DND-41 (cell line): ENCODE measurements at regions not wholly inside any gene's neighbourhood (a gene's known extent, or its start where the extent isn't known, plus 50 kb on each side); places are given as distances from the start of the nearest gene placed in this dataset.

Source experiments
- ATAC-seq: fragments of 200-7000 bp; cut with Tn5 transposase; 3 replicates; pipeline ENCODE4 v1.9.1; 2021; ENCODE audit warnings: low read depth; ENCODE audit not compliant: insufficient read depth
- DNase-seq: peaks from one replicate; pipeline ENCODE4 v3.0.0-alpha.2; 2020
- H2AFZ ChIP-seq: 2 replicates; pipeline ENCODE4 v1.6.0; 2012; ENCODE audit warnings: low read depth, low read length
- H3K27ac ChIP-seq: 2 replicates; pipeline ENCODE4 v1.5.1; 2012; ENCODE audit warnings: low read length, inconsistent platforms
- H3K27me3 ChIP-seq: fragments of 200-600 bp; sonication (generic); 2 replicates; pipeline ENCODE4 v1.6.0; 2012; ENCODE audit warnings: low read length, mild to moderate bottlenecking, inconsistent platforms; ENCODE audit not compliant: insufficient read depth, poor library complexity
- H3K36me3 ChIP-seq: 2 replicates; pipeline ENCODE4 v1.5.1; 2012; ENCODE audit warnings: low read length, inconsistent platforms; ENCODE audit not compliant: insufficient read depth
- H3K4me1 ChIP-seq: 2 replicates; pipeline ENCODE4 v1.5.1; 2012; ENCODE audit warnings: mild to moderate bottlenecking, low read length; ENCODE audit not compliant: insufficient read depth
- H3K4me2 ChIP-seq: 2 replicates; pipeline ENCODE4 v1.6.0; 2012; ENCODE audit warnings: mild to moderate bottlenecking, moderate library complexity, low read length, inconsistent platforms; ENCODE audit not compliant: insufficient read depth
- H3K4me3 ChIP-seq, 2 experiments: fragments of 200-600 bp in 1 of 2; shearing (Covaris generic) in 1 of 2; 2 replicates each; pipeline ENCODE4 v1.5.1; 2012 to 2016; ENCODE audit warnings: inconsistent platforms in 2 of 2, low read length in 2 of 2, mild to moderate bottlenecking in 2 of 2, low read depth in 1 of 2, moderate library complexity in 1 of 2
- H3K79me2 ChIP-seq: 2 replicates; pipeline ENCODE4 v1.6.0; 2012; ENCODE audit warnings: low read length, inconsistent platforms; ENCODE audit not compliant: insufficient read depth
- H3K9ac ChIP-seq: 2 replicates; pipeline ENCODE4 v1.6.0; 2012; ENCODE audit warnings: low read depth, mild to moderate bottlenecking, inconsistent platforms, low read length, moderate library complexity
- H3K9me3 ChIP-seq: 2 replicates; pipeline ENCODE4 v1.5.1; 2012; ENCODE audit warnings: low read length, moderate library complexity, mild to moderate bottlenecking, inconsistent platforms; ENCODE audit not compliant: insufficient read depth, severe bottlenecking
- H4K20me1 ChIP-seq: 2 replicates; pipeline ENCODE4 v1.6.0; 2012; ENCODE audit warnings: low read length; ENCODE audit not compliant: insufficient read depth
- CTCF ChIP-seq: IDR thresholded peaks from 2 replicates; pipeline ENCODE4 v1.5.1; 2012; ENCODE audit warnings: borderline replicate concordance, low read length, moderate library complexity, mild to moderate bottlenecking; ENCODE audit not compliant: poor library complexity, severe bottlenecking; ENCODE audit errors: extremely low read depth
- EZH2 ChIP-seq: IDR thresholded peaks from 3 replicates; pipeline ENCODE4 v1.6.1; 2012; ENCODE audit warnings: borderline replicate concordance, low read depth, mild to moderate bottlenecking, moderate library complexity, low read length, inconsistent platforms; ENCODE audit not compliant: severe bottlenecking

- Histone ChIP-seq H3K36me3 (no peaks in the 10 kb centered on the region), H2AFZ (no peak overlapping the region), H3K4me3 (no peak overlapping the region), H3K27ac (no peak overlapping the region), H4K20me1 (no peaks in the 10 kb centered on the region), H3K9ac (no peak overlapping the region), H3K27me3 (no peaks in the 10 kb centered on the region), H3K79me2 (no peaks in the 10 kb centered on the region), H3K9me3 (no peaks in the 10 kb centered on the region), H3K4me2 (no peak overlapping the region), H3K4me1 (no peaks in the 10 kb centered on the region)
- DNase-seq: no peak
- no peak for ATAC-seq
- TF ChIP-seq CTCF (no peak), EZH2 (no peak)
Observed at GRCh38 chr13:80605011-80605410, 264.1 kb upstream of the SPRY2 start.

DNA sequence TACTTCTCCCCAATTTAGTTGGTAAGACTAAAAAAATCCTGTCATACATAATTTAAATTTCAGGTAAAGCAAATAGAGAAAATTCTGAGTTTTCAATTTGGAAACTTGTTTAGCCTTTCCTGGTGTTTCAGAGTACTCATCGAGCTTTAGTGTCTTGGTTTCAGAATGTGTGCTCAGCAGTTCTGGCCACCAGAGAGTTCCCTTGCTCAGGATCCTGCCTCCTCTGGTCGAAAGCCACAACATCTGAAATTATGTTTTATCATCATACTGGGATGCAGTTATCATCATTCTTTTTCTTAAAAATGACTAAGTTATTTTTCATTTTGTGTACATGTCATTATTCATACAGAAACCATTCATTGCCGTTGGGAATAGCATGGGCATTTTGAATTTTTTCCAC is 263.2 kb upstream of the SPRY2 start:
- no peaks in the 10 kb centered on the region for H3K4me1 ChIP-seq
- no peaks in the 10 kb centered on the region for H3K79me2 ChIP-seq
- H3K27ac ChIP-seq: no peak overlapping the region
- DNase-seq (no peak), ATAC-seq (no peak)
- no peak overlapping the region for H2AFZ ChIP-seq
- H4K20me1 ChIP-seq: no peaks in the 10 kb centered on the region
- H3K4me3 ChIP-seq: no peak overlapping the region
- no peak overlapping the region for H3K9ac ChIP-seq
- H3K36me3 ChIP-seq: no peaks in the 10 kb centered on the region
- TF ChIP-seq EZH2: no peak
- no peak for TF ChIP-seq CTCF
- no peaks in the 10 kb centered on the region for H3K27me3 ChIP-seq
- no peak overlapping the region for H3K4me2 ChIP-seq
- H3K9me3 ChIP-seq: no peaks in the 10 kb centered on the region

GRCh38 chr13:80603351-80603750 is 262.4 kb upstream of the SPRY2 start:
- Histone ChIP-seq H3K9ac (no peak overlapping the region), H3K4me1 (no peaks in the 10 kb centered on the region), H3K36me3 (no peaks in the 10 kb centered on the region), H4K20me1 (no peaks in the 10 kb centered on the region), H3K27ac (no peak overlapping the region), H3K9me3 (no peaks in the 10 kb centered on the region), H3K27me3 (no peaks in the 10 kb centered on the region), H3K79me2 (no peaks in the 10 kb centered on the region), H2AFZ (no peak overlapping the region), H3K4me2 (no peak overlapping the region), H3K4me3 (no peak overlapping the region)
- ATAC-seq (no peak), DNase-seq (no peak)
- TF ChIP-seq CTCF (no peak), EZH2 (no peak)

DNA sequence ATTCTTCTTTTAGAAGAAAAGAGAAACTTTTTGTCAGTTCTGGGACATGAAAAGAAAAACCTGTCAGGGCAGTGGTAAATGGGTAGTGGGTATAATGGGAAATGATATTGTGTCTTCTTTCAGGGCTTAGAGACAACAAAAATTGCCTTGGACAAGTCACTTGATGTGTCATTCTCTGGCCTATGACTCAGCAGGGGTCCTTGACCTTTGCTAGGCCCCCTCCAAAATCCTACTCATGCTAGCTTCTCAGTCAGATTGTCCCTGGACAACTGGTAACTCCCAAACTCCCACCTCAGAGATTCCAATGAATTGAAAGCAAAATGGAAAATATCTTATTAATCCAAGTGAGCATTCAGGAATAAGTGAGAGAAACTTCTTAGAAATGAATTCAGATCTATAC is 258.8 kb upstream of the SPRY2 start:
- no peaks in the 10 kb centered on the region for H3K36me3 ChIP-seq
- H3K9me3 ChIP-seq: no peaks in the 10 kb centered on the region
- H4K20me1 ChIP-seq: no peaks in the 10 kb centered on the region
- no peaks in the 10 kb centered on the region for H3K4me1 ChIP-seq
- no peak overlapping the region for H3K4me2 ChIP-seq
- ATAC-seq: no peak
- no peak overlapping the region for H3K4me3 ChIP-seq
- H2AFZ ChIP-seq: no peak overlapping the region
- no peaks in the 10 kb centered on the region for H3K27me3 ChIP-seq
- DNase-seq: no peak
- no peak overlapping the region for H3K9ac ChIP-seq
- no peak overlapping the region for H3K27ac ChIP-seq
- no peaks in the 10 kb centered on the region for H3K79me2 ChIP-seq
- TF ChIP-seq EZH2 (no peak), CTCF (no peak)
